ENCODE measurements at regions not wholly inside any gene's neighbourhood (a gene's known extent, or its start where the extent isn't known, plus 50 kb on each side); places are given as distances from the start of the nearest gene placed in this dataset.

DNA sequence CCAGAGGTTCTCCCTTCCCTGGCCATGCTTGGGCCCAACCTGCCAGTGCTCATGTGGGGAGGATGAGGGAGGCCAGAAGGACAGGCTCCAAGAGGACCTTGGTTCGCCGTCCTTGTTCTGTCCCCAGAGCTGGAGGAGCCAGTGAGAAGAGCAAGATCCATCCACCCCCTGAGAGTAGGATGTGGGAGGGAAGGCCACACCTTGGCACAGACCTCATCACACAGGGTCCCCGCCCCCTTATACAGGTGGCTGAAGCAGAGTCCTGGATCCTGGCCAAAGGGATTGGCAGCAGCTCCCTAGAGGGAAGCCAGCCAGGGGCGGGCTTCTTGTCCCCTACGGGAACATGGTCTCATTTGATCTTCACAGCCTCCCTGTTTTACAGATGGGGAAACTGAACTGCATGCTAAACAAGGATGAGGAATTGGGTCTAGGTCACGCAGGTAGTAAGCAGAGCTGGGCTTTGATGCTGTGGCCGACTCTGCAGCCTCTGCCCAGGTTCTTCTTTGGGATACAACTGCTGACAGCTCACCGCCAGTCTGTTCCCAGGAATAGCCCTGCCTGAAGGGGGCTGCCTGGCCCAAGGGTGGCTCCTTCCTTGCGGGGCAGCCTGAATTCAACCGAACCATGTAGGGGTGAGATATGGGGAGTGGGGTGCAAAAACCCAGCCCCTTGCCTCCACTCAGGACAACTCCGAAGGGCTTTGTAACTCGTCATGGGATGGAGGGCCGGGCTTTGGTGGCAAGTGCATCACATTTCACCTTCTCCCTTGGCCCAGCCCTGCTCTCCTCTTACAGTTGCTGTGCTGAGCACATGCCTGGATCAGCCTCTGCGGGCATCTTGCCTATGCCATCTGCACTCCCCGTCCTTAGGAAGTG lies 62.2 kb upstream of the KDM7A start:
- no peak for DNase-seq

DNA sequence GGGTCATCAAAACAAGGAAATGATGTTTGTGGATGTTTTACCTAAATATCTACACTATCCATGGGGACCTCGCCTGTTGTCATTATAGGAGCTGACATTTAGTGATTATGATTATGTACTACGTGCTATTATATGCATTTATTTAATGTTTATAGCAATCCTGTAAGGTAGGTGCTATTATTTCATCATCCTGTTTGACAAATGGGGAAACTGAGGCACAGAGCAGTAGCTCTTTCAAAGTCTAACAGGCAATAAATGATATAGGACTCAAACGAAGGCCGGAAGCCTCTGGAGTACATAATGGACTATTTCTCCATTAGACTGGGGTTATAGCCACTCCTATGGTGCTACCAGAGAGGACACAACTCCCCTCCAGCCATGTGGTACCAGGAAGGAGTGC lies 60.6 kb upstream of the KDM7A start:
- DNase-seq: no peak

DNA sequence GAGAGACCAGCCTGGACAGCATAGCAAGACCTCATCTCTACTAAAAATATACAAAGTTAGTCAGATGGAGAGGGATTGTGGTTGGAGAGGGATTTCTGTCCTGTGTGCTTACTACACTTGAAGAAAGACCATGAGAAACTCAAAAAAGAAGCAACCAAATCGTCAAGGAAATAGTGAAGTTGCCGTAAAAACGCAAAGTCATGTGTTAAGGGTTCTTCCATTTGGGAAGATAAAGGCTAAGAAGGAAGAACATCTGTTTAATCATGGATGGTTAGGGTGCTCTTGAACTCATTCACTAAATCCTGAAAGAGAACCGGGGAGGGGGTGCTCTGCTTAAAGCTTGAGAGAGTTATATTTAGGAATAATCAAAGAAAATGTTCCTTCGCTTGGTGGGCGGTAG lies 59.8 kb upstream of the KDM7A start:
- DNase-seq: no peak

DNA sequence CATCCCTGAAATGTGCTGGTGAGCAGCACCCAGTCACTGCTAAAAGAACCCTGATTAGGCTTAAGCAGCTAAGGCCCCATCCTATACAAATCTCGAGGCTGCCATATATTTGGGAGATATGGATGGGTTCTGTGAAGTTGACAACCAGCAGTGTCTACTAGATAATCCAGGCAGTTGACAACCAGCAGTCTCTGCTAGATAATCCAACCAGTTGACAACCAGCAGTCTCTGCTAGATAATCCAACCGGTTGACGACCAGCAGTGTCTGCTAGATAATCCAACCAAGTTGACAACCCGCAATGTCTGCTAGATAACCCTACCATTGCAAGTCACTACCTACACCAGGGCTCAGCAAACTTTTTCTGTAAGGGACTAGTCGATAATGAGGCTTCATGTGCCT lies 58.3 kb upstream of the KDM7A start:
- DNase-seq: no peak

DNA sequence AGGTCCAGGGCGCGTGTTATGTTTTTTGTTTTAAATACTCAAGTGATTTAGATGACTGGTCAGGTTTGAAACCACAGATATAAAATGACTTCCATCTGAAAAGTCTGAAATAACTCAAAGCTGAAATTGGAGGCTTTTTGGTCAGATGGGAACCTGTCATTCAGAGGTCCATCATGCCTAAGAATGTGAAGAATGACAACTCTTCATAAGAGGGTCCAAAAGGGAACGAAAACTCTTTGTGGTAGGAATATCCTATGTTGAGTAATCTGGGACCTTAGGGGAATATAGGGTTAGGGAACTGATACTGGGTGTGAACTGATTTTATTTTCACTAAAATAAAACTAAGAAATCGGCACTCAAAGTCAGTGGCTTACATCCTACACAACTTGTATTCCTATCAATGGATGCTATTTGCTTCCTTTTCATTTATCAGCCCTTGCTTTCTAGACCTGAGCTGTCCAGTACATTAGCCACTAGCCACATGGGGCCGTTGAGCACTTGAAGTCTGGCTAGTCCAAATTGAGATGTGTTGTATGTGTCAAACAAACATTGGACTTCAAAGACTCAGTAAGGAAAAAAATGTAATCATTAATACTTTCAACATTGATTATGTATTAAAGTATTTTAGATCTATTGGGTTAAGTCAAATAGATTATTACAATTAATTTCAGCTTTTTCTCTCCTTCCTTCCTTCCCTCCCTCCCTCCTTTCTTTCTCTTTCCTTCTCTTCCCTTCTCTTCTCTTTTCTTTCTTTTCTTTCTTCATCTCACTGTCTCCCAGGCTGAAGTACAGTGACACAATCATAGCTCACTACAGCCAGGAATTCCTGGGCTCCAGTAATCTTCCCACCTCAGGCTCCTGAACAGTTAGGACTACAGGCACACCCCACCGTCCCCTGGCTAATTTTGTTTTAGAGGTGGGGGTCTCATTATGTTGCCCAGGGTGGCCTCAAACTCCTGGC lies 56.5 kb upstream of the KDM7A start:
- DNase-seq: no peak

DNA sequence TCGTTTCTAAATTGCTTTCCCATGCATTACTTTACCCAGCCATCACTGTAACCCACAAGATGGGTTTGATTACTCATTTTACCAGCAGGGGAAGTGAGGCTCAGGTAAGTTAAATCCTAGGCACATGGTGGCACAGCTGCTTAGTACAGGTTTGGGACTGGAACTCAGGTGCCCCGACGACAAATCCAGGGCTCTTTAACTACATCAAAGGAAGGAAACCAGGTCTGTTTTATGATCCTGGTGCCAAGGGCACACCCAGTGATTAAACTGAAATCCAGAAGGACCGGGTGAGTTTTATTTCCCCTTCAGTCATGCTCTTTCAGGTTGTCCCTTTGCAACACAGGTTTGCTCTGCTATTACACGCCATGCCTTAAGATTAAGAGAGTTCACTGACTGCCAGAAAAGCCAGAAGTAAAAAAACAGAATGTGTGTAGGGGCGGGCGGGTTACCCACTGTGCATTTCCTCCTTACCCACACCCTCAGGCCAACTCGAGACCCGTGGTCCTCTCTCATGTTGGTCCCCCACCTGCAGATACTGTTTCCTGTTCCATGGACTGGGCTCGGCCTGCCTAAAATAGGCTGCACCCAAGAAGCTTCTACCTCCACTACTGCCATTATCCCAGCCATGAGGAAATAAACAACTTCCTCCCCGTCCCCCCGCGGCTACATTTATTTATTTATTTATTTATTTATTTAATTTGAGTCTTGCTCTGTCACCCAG lies 55.1 kb upstream of the KDM7A start:
- DNase-seq: no peak

DNA sequence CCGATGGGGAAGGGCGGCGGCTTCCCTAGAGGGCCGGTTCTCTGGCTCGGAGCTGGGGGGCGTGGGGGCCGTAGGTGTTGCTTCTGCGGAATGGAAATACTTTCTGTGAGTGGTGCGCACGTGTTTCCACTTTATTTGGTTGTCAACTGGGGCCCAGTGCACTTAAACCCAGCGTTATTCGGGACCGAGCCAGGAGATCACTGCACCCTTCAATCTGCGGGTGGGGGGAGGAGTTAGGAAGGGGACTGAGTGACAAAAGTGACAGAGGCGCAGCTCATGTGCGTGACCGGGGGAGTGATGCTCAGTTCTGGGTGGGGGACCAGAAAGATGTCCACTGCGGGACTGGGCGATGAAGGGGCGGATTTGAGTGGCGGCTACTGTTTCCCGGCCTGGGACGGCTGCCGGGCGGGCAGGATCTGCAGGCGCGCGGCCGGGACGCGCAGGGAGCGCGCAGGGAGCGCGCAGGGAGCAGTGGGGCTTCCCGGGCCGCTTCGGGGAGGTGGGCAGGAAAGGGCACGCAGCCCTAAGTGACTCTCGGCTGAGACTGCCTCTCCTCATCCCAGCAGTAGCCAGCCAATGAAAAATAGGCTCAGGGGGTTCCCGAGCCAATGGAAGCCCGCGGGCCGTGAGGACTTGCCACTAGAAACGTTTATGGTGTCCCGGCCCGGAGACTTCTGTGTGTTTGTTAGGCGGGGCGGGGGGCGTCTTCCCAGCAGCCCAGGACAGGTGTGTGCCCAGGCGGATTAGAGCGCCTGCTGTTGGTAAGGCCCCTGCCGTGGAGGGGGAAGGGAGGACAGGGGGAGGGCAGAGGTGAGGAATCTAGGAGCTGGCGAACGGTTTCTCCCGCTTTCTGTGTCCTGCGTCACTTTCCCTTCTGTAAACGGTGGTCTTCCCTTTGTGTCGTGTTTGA lies 54.3 kb upstream of the KDM7A start:
- no peak for DNase-seq

DNA sequence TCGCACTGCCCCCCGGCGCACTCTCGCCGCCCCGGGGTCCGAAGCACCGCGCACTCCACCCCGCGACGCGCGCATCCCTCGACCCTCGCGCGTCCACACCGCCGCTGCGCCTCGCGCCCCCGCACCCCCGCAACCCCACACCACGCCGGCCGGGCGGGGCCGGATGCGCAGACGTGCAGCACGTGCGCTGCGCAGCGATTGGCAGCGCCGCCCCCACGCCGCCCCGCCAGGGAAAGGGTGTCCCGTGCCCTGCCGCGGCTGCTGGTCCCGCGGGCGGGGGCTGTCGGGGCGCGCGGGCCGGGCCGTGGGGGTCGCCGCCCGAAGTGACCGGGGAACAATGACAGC lies 53.7 kb upstream of the KDM7A start:
- DNase-seq: no peak

DNA sequence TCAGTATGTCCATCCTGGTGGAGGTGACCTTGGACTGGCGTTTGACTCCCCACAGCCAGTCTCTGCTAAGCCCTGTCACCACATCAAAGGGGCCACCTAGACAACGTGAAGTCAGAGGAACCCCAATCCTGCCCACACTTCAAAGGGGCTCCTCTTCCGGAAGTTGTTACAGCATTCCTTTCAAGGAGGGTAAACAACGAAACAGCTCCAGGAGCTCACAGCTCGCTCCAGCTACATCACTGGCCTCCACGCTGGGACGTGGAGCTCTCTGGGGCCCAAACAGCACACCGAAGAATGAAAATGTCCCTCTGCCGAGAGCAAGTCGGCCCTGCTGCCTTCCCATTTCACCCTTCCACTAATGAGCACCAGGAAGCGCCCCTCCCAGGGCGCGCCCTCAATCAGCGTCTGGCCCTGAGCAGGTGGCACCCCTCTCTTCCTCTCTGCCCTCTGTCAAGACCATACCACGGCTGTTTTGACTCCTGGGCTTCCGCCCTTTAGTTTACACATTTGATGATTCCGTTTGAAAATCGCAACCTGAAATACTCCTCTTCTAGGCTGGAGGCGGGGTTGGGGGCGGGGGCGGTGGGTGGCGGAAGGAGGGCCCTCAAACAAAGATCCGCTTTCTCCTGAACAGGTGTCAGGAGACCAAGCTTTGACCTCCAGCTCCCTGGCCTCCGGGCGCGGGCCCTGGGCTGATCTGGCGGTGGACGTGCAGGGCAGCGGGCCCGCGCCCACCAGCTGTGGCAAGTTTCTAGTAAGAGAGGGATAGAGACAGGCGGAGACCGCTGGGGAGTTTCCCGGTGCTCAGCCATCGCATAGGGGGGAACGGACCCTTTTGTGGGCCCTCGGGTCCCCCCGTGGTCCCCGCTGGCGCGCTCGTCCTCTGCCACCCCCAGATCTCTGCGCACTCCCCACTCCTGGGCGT lies 53.1 kb upstream of the KDM7A start:
- no peak for DNase-seq

DNA sequence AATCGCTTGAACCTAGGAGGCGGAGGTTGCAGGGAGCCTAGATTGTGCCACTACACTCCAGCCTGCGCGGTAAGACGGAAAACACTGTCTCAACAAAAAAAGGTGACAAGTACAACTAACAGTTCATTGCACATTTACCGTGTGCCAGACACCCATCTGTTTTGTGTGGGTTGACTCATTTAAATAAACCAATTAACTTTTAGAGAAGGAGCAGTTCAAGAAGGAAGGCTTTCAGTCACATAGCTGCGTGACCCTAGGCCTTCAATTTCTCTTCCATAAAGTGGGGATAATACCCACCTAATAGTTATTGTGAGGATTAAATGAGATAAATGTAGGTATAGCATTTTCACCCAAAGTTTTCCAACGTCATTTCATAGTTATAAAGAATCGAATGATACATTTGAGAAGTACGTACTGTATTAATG lies 52.3 kb upstream of the KDM7A start:
- no peak for DNase-seq

All from right forelimb (tissue), 1 donor.